Neural progenitor cell (in vitro differentiated cells): ENCODE measurements at regions not wholly inside any gene's neighbourhood (a gene's known extent, or its start where the extent isn't known, plus 50 kb on each side); places are given as distances from the start of the nearest gene placed in this dataset.

Source experiments
- DNase-seq: peaks from one replicate; pipeline ENCODE4 v3.0.0-alpha.2; 2016; ENCODE audit warnings: low spot score
- H2AFZ ChIP-seq: fragments of 200-600 bp; sonication (generic); replicated peaks from 2 replicates; pipeline ENCODE4 v1.6.1; 2016; ENCODE audit warnings: antibody characterized with exemption
- H3F3A ChIP-seq: fragments of 200-600 bp; sonication (generic); 2 replicates; pipeline ENCODE4 v1.6.1; 2016; ENCODE audit warnings: antibody characterized with exemption, low read depth
- H3K27ac ChIP-seq: fragments of 200-600 bp; sonication (generic); 2 replicates; pipeline ENCODE4 v1.5.1; 2016; ENCODE audit warnings: mild to moderate bottlenecking
- H3K27me3 ChIP-seq: fragments of 200-600 bp; sonication (generic); 2 replicates; pipeline ENCODE4 v1.6.1; 2016; ENCODE audit warnings: mild to moderate bottlenecking, moderate library complexity
- H3K36me3 ChIP-seq: fragments of 200-600 bp; sonication (generic); 2 replicates; pipeline ENCODE4 v1.5.1; 2016
- H3K4me1 ChIP-seq: fragments of 200-600 bp; sonication (generic); 2 replicates; pipeline ENCODE4 v1.6.1; 2016; ENCODE audit warnings: mixed run types
- H3K4me2 ChIP-seq: fragments of 200-600 bp; sonication (generic); 2 replicates; pipeline ENCODE4 v1.6.1; 2016
- H3K4me3 ChIP-seq: fragments of 200-600 bp; sonication (generic); 2 replicates; pipeline ENCODE4 v1.5.1; 2016
- H3K79me2 ChIP-seq: fragments of 200-600 bp; sonication (generic); 2 replicates; pipeline ENCODE4 v1.6.1; 2016; ENCODE audit warnings: low read depth
- H3K9ac ChIP-seq: fragments of 200-600 bp; sonication (generic); 2 replicates; pipeline ENCODE4 v1.6.1; 2016
- H3K9me3 ChIP-seq: fragments of 200-600 bp; sonication (generic); 2 replicates; pipeline ENCODE4 v1.5.1; 2016; ENCODE audit warnings: low read depth
- H4K20me1 ChIP-seq: fragments of 200-600 bp; sonication (generic); 2 replicates; pipeline ENCODE4 v1.6.1; 2016; ENCODE audit warnings: low read depth
- H3K27ac Mint-ChIP-seq: 3 replicates; pipeline ENCODE4 v1.8.0; 2021; ENCODE audit warnings: mixed read lengths
- H3K27me3 Mint-ChIP-seq: 2 replicates; pipeline ENCODE4 v1.8.0; 2022; ENCODE audit warnings: low read depth, mild to moderate bottlenecking, inconsistent platforms, moderate library complexity, mixed read lengths; ENCODE audit not compliant: insufficient read depth
- H3K36me3 Mint-ChIP-seq: 3 replicates; pipeline ENCODE4 v1.8.0; 2021; ENCODE audit warnings: mixed read lengths
- H3K4me1 Mint-ChIP-seq: 3 replicates; pipeline ENCODE4 v1.8.0; 2021; ENCODE audit warnings: mixed read lengths
- H3K4me3 Mint-ChIP-seq: 3 replicates; pipeline ENCODE4 v1.8.0; 2021; ENCODE audit warnings: mild to moderate bottlenecking, moderate library complexity, mixed read lengths
- H3K9me3 Mint-ChIP-seq: 3 replicates; pipeline ENCODE4 v1.8.0; 2020; ENCODE audit warnings: mixed read lengths
- CTCF ChIP-seq: fragments of 200-600 bp; sonication (generic); IDR thresholded peaks from 2 replicates; pipeline ENCODE4 v1.5.1; 2017; ENCODE audit warnings: antibody characterized with exemption, mild to moderate bottlenecking
- EZH2 ChIP-seq: fragments of 200-600 bp; sonication (generic); IDR thresholded peaks from 2 replicates; pipeline ENCODE4 v1.6.1; 2017; ENCODE audit warnings: antibody characterized with exemption, mild to moderate bottlenecking, moderate library complexity
- EZH2phosphoT487 ChIP-seq: fragments of 200-600 bp; sonication (generic); IDR thresholded peaks from 2 replicates; pipeline ENCODE4 v1.6.1; 2017; ENCODE audit warnings: antibody characterized with exemption

GRCh38 chr2:116513991-116514390 is 1300.5 kb upstream of the DDX18 start:
- no peaks in the 10 kb centered on the region for H3F3A ChIP-seq
- Mint-ChIP-seq H3K36me3 (no peaks in the 10 kb centered on the region), H3K27me3 (no peaks in the 10 kb centered on the region), H3K4me3 (no peak overlapping the region), H3K27ac (no peak overlapping the region), H3K9me3 (no peaks in the 10 kb centered on the region), H3K4me1 (no peaks in the 10 kb centered on the region)
- no peak overlapping the region for H3K27ac ChIP-seq
- H3K9ac ChIP-seq, result no peak overlapping the region
- no peaks in the 10 kb centered on the region for H4K20me1 ChIP-seq
- no peaks in the 10 kb centered on the region for H3K4me1 ChIP-seq
- TF ChIP-seq CTCF (no peak), EZH2phosphoT487 (no peak), EZH2 (no peak)
- no peak overlapping the region for H3K4me2 ChIP-seq
- H3K9me3 ChIP-seq, result no peaks in the 10 kb centered on the region
- H3K4me3 ChIP-seq, result no peak overlapping the region
- no peak overlapping the region for H2AFZ ChIP-seq
- no peaks in the 10 kb centered on the region for H3K79me2 ChIP-seq
- H3K27me3 ChIP-seq, result no peaks in the 10 kb centered on the region
- no peaks in the 10 kb centered on the region for H3K36me3 ChIP-seq
- no peak for DNase-seq

- Mint-ChIP-seq H3K9me3 (peaks cover 7% of the 10 kb centered on the region), H3K27ac (no peak overlapping the region), H3K36me3 (no peaks in the 10 kb centered on the region), H3K4me1 (no peaks in the 10 kb centered on the region), H3K4me3 (no peak overlapping the region), H3K27me3 (no peaks in the 10 kb centered on the region)
- TF ChIP-seq CTCF (no peak), EZH2phosphoT487 (no peak), EZH2 (no peak)
- Histone ChIP-seq H3K79me2 (no peaks in the 10 kb centered on the region), H3K9me3 (no peaks in the 10 kb centered on the region), H2AFZ (peak overlapping the region; percentile 60), H3K4me3 (no peak overlapping the region), H4K20me1 (no peaks in the 10 kb centered on the region), H3K4me2 (no peak overlapping the region), H3K36me3 (no peaks in the 10 kb centered on the region), H3F3A (no peaks in the 10 kb centered on the region), H3K27ac (no peak overlapping the region), H3K9ac (no peak overlapping the region), H3K27me3 (no peaks in the 10 kb centered on the region), H3K4me1 (no peaks in the 10 kb centered on the region)
- no peak for DNase-seq
These were observed 1296.6 kb upstream of the DDX18 start for GRCh38 chr2:116517936-116518335.

GRCh38 chr2:116537811-116538210 is 1276.7 kb upstream of the DDX18 start:
- Histone ChIP-seq H2AFZ (no peak overlapping the region), H4K20me1 (no peaks in the 10 kb centered on the region), H3K79me2 (no peaks in the 10 kb centered on the region), H3K9ac (no peak overlapping the region), H3K27me3 (no peaks in the 10 kb centered on the region), H3K36me3 (no peaks in the 10 kb centered on the region), H3K4me2 (no peak overlapping the region), H3K27ac (no peak overlapping the region), H3K4me3 (no peak overlapping the region), H3K9me3 (peaks cover 4% of the 10 kb centered on the region), H3F3A (no peaks in the 10 kb centered on the region), H3K4me1 (no peaks in the 10 kb centered on the region)
- H3K27ac Mint-ChIP-seq, result no peak overlapping the region
- no peaks in the 10 kb centered on the region for H3K36me3 Mint-ChIP-seq
- H3K4me3 Mint-ChIP-seq, result no peak overlapping the region
- no peaks in the 10 kb centered on the region for H3K27me3 Mint-ChIP-seq
- TF ChIP-seq EZH2, result no peak
- no peak for TF ChIP-seq CTCF
- no peak for TF ChIP-seq EZH2phosphoT487
- peaks cover 9% of the 10 kb centered on the region for H3K9me3 Mint-ChIP-seq
- DNase-seq, result no peak
- H3K4me1 Mint-ChIP-seq, result no peaks in the 10 kb centered on the region
